Cardiac septum (tissue), 1 donor: ENCODE measurements at regions not wholly inside any gene's neighbourhood (a gene's known extent, or its start where the extent isn't known, plus 50 kb on each side); places are given as distances from the start of the nearest gene placed in this dataset.

Experiments used
- DNase-seq: peaks from one replicate; pipeline ENCODE4 v3.0.0-alpha.2; 2020; ENCODE audit warnings: low spot score
- intact Hi-C: fragments of 100-400 bp; cut with DNase I; formaldehyde crosslinking; loops from one replicate; pipeline ENCODE4 v1.14.0; 2022
- donor health status: DM: no; HTN: no; CAD: no.

- DNase-seq = no peak
- intact Hi-C loops = no loop called here
Measured at GRCh38 chr10:107847620-107848019, 683.1 kb upstream of the SORCS1 start.

GRCh38 chr10:107834706-107835105 lies 670.2 kb upstream of the SORCS1 start:
- no peak for DNase-seq
- intact Hi-C loops = no loop called here

GRCh38 chr10:107831772-107832171 lies 667.3 kb upstream of the SORCS1 start:
- intact Hi-C loops = no loop called here

GRCh38 chr10:107829161-107829560 lies 664.7 kb upstream of the SORCS1 start:
- no peak for DNase-seq
- intact Hi-C loops = no loop called here

More at GRCh38 chr10:107831772-107832171, 667.3 kb upstream of the SORCS1 start:
- DNase-seq = no peak

- no peak for DNase-seq
- intact Hi-C loops = no loop called here
Measured at GRCh38 chr10:107826171-107826570, 661.7 kb upstream of the SORCS1 start.

- DNase-seq = no peak
- intact Hi-C loops = loop anchor here (10.0 kb wide), 3 partner anchors 400 to 1190 kb away; no protein-coding TSS in a partner anchor
Measured at GRCh38 chr10:107814865-107815487, 650.5 kb upstream of the SORCS1 start.

GRCh38 chr10:107813451-107814162 lies 649.1 kb upstream of the SORCS1 start:
- intact Hi-C loops = loop anchor here (10.0 kb wide), 3 partner anchors 399 to 1189 kb away; no protein-coding TSS in a partner anchor
- DNase-seq = no peak

- intact Hi-C loops = loop anchor here (10.0 kb wide), 3 partner anchors 395 to 1185 kb away; no protein-coding TSS in a partner anchor
- DNase-seq = no peak
Measured at GRCh38 chr10:107809889-107810288, 645.4 kb upstream of the SORCS1 start.

- no peak for DNase-seq
- intact Hi-C loops = no loop called here
Measured at GRCh38 chr10:107807836-107808235, 643.3 kb upstream of the SORCS1 start.

GRCh38 chr10:107806026-107806425 lies 641.5 kb upstream of the SORCS1 start:
- intact Hi-C loops = no loop called here

GRCh38 chr10:107803546-107803945 lies 639.0 kb upstream of the SORCS1 start:
- intact Hi-C loops = no loop called here
- no peak for DNase-seq

More at GRCh38 chr10:107806026-107806425, 641.5 kb upstream of the SORCS1 start:
- no peak for DNase-seq

- intact Hi-C loops = no loop called here
Measured at GRCh38 chr10:107800061-107800460, 635.6 kb upstream of the SORCS1 start.

GRCh38 chr10:107790271-107790670 lies 625.8 kb upstream of the SORCS1 start:
- no peak for DNase-seq
- intact Hi-C loops = no loop called here

More at GRCh38 chr10:107800061-107800460, 635.6 kb upstream of the SORCS1 start:
- no peak for DNase-seq

GRCh38 chr10:107771066-107771465 lies 606.6 kb upstream of the SORCS1 start:
- DNase-seq = no peak
- intact Hi-C loops = no loop called here

GRCh38 chr10:107767185-107767584 lies 602.7 kb upstream of the SORCS1 start:
- DNase-seq = no peak
- intact Hi-C loops = no loop called here

GRCh38 chr10:107754814-107755213 lies 590.3 kb upstream of the SORCS1 start:
- intact Hi-C loops = no loop called here
- no peak for DNase-seq

GRCh38 chr10:107749235-107749634 lies 584.7 kb upstream of the SORCS1 start:
- no peak for DNase-seq
- intact Hi-C loops = no loop called here

- intact Hi-C loops = no loop called here
- DNase-seq = no peak
Measured at GRCh38 chr10:107747851-107748250, 583.3 kb upstream of the SORCS1 start.

GRCh38 chr10:107741971-107742370 lies 577.5 kb upstream of the SORCS1 start:
- intact Hi-C loops = no loop called here
- DNase-seq = no peak

- intact Hi-C loops = no loop called here
- DNase-seq = no peak
Measured at GRCh38 chr10:107740962-107741690, 576.6 kb upstream of the SORCS1 start.
